PC-9 (cell line): ENCODE measurements at regions not wholly inside any gene's neighbourhood (a gene's known extent, or its start where the extent isn't known, plus 50 kb on each side); places are given as distances from the start of the nearest gene placed in this dataset.

Experiments used
- BruUV-seq: library from RNA; stranded (reverse); fragments of 400-500 nt; replicated peaks from 2 replicates; lab custom pipeline; 2021; lab: Mats Ljungman, UMichigan
- CTCF ChIA-PET: fragments of 300-600 bp; sonication (Branson Sonifier 250); formaldehyde crosslinking; loops from one replicate; lab custom pipeline; 2022; ENCODE audit warnings: antibody characterized with exemption; lab: Charles Lee
- POLR2A ChIA-PET: fragments of 300-600 bp; sonication (Branson Sonifier 250); formaldehyde crosslinking; loops from one replicate; lab custom pipeline; 2022; ENCODE audit warnings: antibody characterized with exemption; ENCODE audit not compliant: unreplicated experiment; lab: Charles Lee
- DNase-seq, 2 experiments: peaks; one replicate each; pipeline versions ENCODE4 v3.0.0 to v3.0.0-alpha.2; 2015 to 2022; ENCODE audit warnings: mixed read lengths in 1 of 2
- H2AFZ ChIP-seq: fragments of 200-600 bp; sonication (generic); 2 replicates; pipeline ENCODE4 v1.8.1; 2017; ENCODE audit warnings: antibody characterized with exemption
- H3F3A ChIP-seq: fragments of 200-600 bp; sonication (generic); 2 replicates; pipeline ENCODE4 v1.8.1; 2017; ENCODE audit warnings: antibody characterized with exemption, mild to moderate bottlenecking, low read depth; ENCODE audit not compliant: insufficient read depth
- H3K27ac ChIP-seq: fragments of 200-600 bp; sonication (generic); 2 replicates; pipeline ENCODE4 v1.6.1; 2016; ENCODE audit warnings: mixed run types
- H3K27me3 ChIP-seq: fragments of 200-600 bp; sonication (generic); 2 replicates; pipeline ENCODE4 v1.6.1; 2016; ENCODE audit warnings: low read depth, mixed run types; ENCODE audit not compliant: insufficient read depth
- H3K36me3 ChIP-seq: fragments of 200-600 bp; sonication (generic); 2 replicates; pipeline ENCODE4 v1.6.1; 2016; ENCODE audit warnings: low read depth, mixed run types
- H3K4me1 ChIP-seq: fragments of 200-600 bp; sonication (generic); replicated peaks from 2 replicates; pipeline ENCODE4 v1.6.1; 2016; ENCODE audit warnings: mixed run types; ENCODE audit not compliant: insufficient read depth
- H3K4me2 ChIP-seq: fragments of 200-600 bp; sonication (generic); 2 replicates; pipeline ENCODE4 v1.6.1; 2017; ENCODE audit warnings: mixed run types
- H3K4me3 ChIP-seq: fragments of 200-600 bp; sonication (generic); 2 replicates; pipeline ENCODE4 v1.6.1; 2016; ENCODE audit warnings: mixed run types
- H3K79me2 ChIP-seq: fragments of 200-600 bp; sonication (generic); 2 replicates; pipeline ENCODE4 v1.6.1; 2017; ENCODE audit warnings: low read depth, mixed run types
- H3K9me2 ChIP-seq: fragments of 200-600 bp; sonication (generic); 2 replicates; pipeline ENCODE4 v1.8.1; 2017; ENCODE audit warnings: mild to moderate bottlenecking; ENCODE audit not compliant: insufficient read depth
- H3K9me3 ChIP-seq: fragments of 200-600 bp; sonication (generic); 2 replicates; pipeline ENCODE4 v1.8.1; 2016; ENCODE audit warnings: low read depth; ENCODE audit not compliant: insufficient read depth
- H4K20me1 ChIP-seq: fragments of 200-600 bp; sonication (generic); 2 replicates; pipeline ENCODE4 v1.8.1; 2017; ENCODE audit not compliant: insufficient read depth
- CTCF ChIP-seq: fragments of 200-600 bp; sonication (generic); conservative IDR thresholded peaks from 2 replicates; pipeline ENCODE4 v1.6.1; 2017; ENCODE audit warnings: mixed run types, antibody characterized with exemption, mild to moderate bottlenecking, moderate library complexity
- EZH2 ChIP-seq: fragments of 200-600 bp; sonication (generic); IDR thresholded peaks from 2 replicates; pipeline ENCODE4 v1.8.0; 2017; ENCODE audit warnings: antibody characterized with exemption, low read depth
- intact Hi-C: fragments of 100-400 bp; cut with micrococcal nuclease; formaldehyde crosslinking; loops from one replicate; pipeline ENCODE4 v1.10.0; 2022; ENCODE audit not compliant: unreplicated experiment

- Histone ChIP-seq H3K9me2 (no peaks in the 10 kb centered on the region), H3K27ac (no peak overlapping the region), H4K20me1 (no peaks in the 10 kb centered on the region; the same call in 1 of the 2 replicates), H3K4me3 (no peak overlapping the region), H3K36me3 (no peaks in the 10 kb centered on the region), H3K27me3 (peaks cover 65% of the 10 kb centered on the region), H2AFZ (no peak overlapping the region), H3K9me3 (peaks cover 13% of the 10 kb centered on the region), H3K79me2 (no peaks in the 10 kb centered on the region), H3F3A (no peaks in the 10 kb centered on the region), H3K4me2 (no peak overlapping the region), H3K4me1 (no peaks in the 10 kb centered on the region)
- intact Hi-C loops: no loop called here
- TF ChIP-seq CTCF (no peak), EZH2 (no peak)
- ChIA-PET POLR2A (no interaction called here), CTCF (interaction anchor here (0.6 kb wide), 1 partner anchor 1328 kb away, joined by 3 read pairs; no protein-coding TSS in a partner anchor)
- DNase-seq: no peak
- BruUV-seq: no TSS peak
These were observed 105.6 kb downstream of the TENT4A start for GRCh38 chr5:6818594-6819511.

- Histone ChIP-seq H3F3A (no peaks in the 10 kb centered on the region), H2AFZ (no peak overlapping the region), H3K27ac (no peak overlapping the region), H4K20me1 (no peaks in the 10 kb centered on the region; the same call in 1 of the 2 replicates), H3K9me3 (peaks cover 13% of the 10 kb centered on the region), H3K4me2 (no peak overlapping the region), H3K4me3 (no peak overlapping the region), H3K27me3 (peaks cover 71% of the 10 kb centered on the region), H3K36me3 (no peaks in the 10 kb centered on the region), H3K4me1 (no peaks in the 10 kb centered on the region), H3K9me2 (no peaks in the 10 kb centered on the region), H3K79me2 (no peaks in the 10 kb centered on the region)
- ChIA-PET CTCF (interaction anchor here (0.6 kb wide), 1 partner anchor 1329 kb away, joined by 3 read pairs; no protein-coding TSS in a partner anchor), POLR2A (no interaction called here)
- BruUV-seq: no TSS peak
- DNase-seq: no peak
- intact Hi-C loops: no loop called here
- TF ChIP-seq CTCF (no peak; the same call in 1 of the 2 replicates), EZH2 (no peak)
These were observed 106.3 kb downstream of the TENT4A start for GRCh38 chr5:6819521-6819920.

- Histone ChIP-seq H3K27ac (no peak overlapping the region), H3K4me2 (no peak overlapping the region), H3K4me1 (no peaks in the 10 kb centered on the region), H3K27me3 (peaks cover 86% of the 10 kb centered on the region), H3K79me2 (no peaks in the 10 kb centered on the region), H4K20me1 (no peaks in the 10 kb centered on the region; the same call in 1 of the 2 replicates), H3K4me3 (no peak overlapping the region), H3K9me2 (no peaks in the 10 kb centered on the region), H3F3A (no peaks in the 10 kb centered on the region), H3K9me3 (peaks cover 15% of the 10 kb centered on the region), H3K36me3 (no peaks in the 10 kb centered on the region), H2AFZ (no peak overlapping the region)
- peak; percentile 43 to 47 for DNase-seq
- TF ChIP-seq CTCF (peak; percentile 97), EZH2 (no peak)
- intact Hi-C loops: loop anchor here (5.0 kb wide), 3 partner anchors 54 to 861 kb away; no protein-coding TSS in a partner anchor
- ChIA-PET CTCF (interaction anchor here (0.6 kb wide), 2 partner anchors 54 to 579 kb away, joined by 3 read pairs; no protein-coding TSS in a partner anchor), POLR2A (no interaction called here)
- BruUV-seq: no TSS peak
These were observed 107.7 kb downstream of the TENT4A start for GRCh38 chr5:6820851-6821479.
